HepG2 (cell line): ENCODE measurements at regions not wholly inside any gene's neighbourhood (a gene's known extent, or its start where the extent isn't known, plus 50 kb on each side); places are given as distances from the start of the nearest gene placed in this dataset.
"Not testable (repeated sequence)": the region's sequence is repeated elsewhere in the genome, so short reads cannot be mapped to it uniquely, and the experiment has no call there.

Source experiments
- ATF1 ChIP-seq: IDR thresholded peaks from 2 replicates; pipeline ENCODE4 v1.6.1; 2016; ENCODE audit warnings: mild to moderate bottlenecking, control low read depth
- CTCF ChIP-seq: sonication (generic); formaldehyde crosslinking; IDR thresholded peaks from 2 replicates; pipeline ENCODE4 v1.5.0; 2020; ENCODE audit warnings: mild to moderate bottlenecking, missing genetic modification reagents, moderate library complexity
- HDAC2 ChIP-seq: sonication (generic); formaldehyde crosslinking; IDR thresholded peaks from 2 replicates; pipeline ENCODE4 v1.4.0; 2020; ENCODE audit warnings: missing genetic modification reagents
- MIER3 ChIP-seq: IDR thresholded peaks from 2 replicates; pipeline ENCODE4 v1.6.1; 2016; ENCODE audit warnings: missing compliant biosample characterization, borderline replicate concordance
- NR3C1 ChIP-seq: sonication (generic); formaldehyde crosslinking; IDR thresholded peaks from 2 replicates; pipeline ENCODE4 v1.4.0; 2020; ENCODE audit warnings: missing genetic modification reagents
- POLR2AphosphoS5 ChIP-seq: IDR thresholded peaks from 2 replicates; pipeline ENCODE4 v1.6.1; 2012; ENCODE audit warnings: low read depth, low read length
- PRDM10 ChIP-seq: sonication (generic); formaldehyde crosslinking; IDR thresholded peaks from 2 replicates; pipeline ENCODE4 v1.4.0; 2020; ENCODE audit warnings: low read depth, missing genetic modification reagents
- SETDB1 ChIP-seq: sonication (generic); formaldehyde crosslinking; IDR thresholded peaks from 2 replicates; pipeline ENCODE4 v1.5.1; 2020; ENCODE audit warnings: missing genetic modification reagents, mild to moderate bottlenecking, borderline replicate concordance
- SUZ12 ChIP-seq: fragments of 150-350 bp; IDR thresholded peaks from 2 replicates; pipeline ENCODE4 v1.6.1; 2014; ENCODE audit warnings: low read depth, low read length
- THRA ChIP-seq: sonication (generic); formaldehyde crosslinking; IDR thresholded peaks from 2 replicates; pipeline ENCODE4 v1.4.0; 2020; ENCODE audit warnings: missing genetic modification reagents, borderline replicate concordance
- ZBTB20 ChIP-seq: sonication (generic); formaldehyde crosslinking; IDR thresholded peaks from 2 replicates; pipeline ENCODE4 v1.8.1; 2023; ENCODE audit warnings: missing genetic modification reagents, low read depth, mild to moderate bottlenecking, borderline replicate concordance
- ZBTB7A ChIP-seq: sonication (generic); formaldehyde crosslinking; IDR thresholded peaks from 2 replicates; pipeline ENCODE4 v1.8.0; 2022; ENCODE audit warnings: mild to moderate bottlenecking, missing genetic modification reagents
- ZNF138 ChIP-seq: sonication (generic); formaldehyde crosslinking; IDR thresholded peaks from 2 replicates; pipeline ENCODE4 v1.5.0; 2020; ENCODE audit warnings: mild to moderate bottlenecking, low read depth, missing genetic modification reagents

- TF ChIP-seq ZNF138 (CRISPR knock-in tag); ZBTB20 (CRISPR knock-in tag); POLR2AphosphoS5; ATF1 (CRISPR knock-in tag); HDAC2; PRDM10; ZBTB7A (CRISPR knock-in tag); SUZ12; CTCF (CRISPR knock-in tag); NR3C1 (CRISPR knock-in tag); MIER3; SETDB1 (CRISPR knock-in tag); THRA (CRISPR knock-in tag): not testable (repeated sequence)
These were observed 125.1 kb downstream of the USP22 start for GRCh38 chr17:20917610-20918306.
